ENCODE measurements at regions not wholly inside any gene's neighbourhood (a gene's known extent, or its start where the extent isn't known, plus 50 kb on each side); places are given as distances from the start of the nearest gene placed in this dataset.

GRCh38 chr4:1584498-1584897, 99.6 kb downstream of the FAM53A start:
- TF ChIP-seq, protein P1, sequence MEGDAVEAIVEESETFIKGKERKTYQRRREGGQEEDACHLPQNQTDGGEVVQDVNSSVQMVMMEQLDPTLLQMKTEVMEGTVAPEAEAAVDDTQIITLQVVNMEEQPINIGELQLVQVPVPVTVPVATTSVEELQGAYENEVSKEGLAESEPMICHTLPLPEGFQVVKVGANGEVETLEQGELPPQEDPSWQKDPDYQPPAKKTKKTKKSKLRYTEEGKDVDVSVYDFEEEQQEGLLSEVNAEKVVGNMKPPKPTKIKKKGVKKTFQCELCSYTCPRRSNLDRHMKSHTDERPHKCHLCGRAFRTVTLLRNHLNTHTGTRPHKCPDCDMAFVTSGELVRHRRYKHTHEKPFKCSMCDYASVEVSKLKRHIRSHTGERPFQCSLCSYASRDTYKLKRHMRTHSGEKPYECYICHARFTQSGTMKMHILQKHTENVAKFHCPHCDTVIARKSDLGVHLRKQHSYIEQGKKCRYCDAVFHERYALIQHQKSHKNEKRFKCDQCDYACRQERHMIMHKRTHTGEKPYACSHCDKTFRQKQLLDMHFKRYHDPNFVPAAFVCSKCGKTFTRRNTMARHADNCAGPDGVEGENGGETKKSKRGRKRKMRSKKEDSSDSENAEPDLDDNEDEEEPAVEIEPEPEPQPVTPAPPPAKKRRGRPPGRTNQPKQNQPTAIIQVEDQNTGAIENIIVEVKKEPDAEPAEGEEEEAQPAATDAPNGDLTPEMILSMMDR (IDR thresholded peaks at IDR 0.05) = no peak
- no peak for TF ChIP-seq POLR2A (IDR thresholded peaks at IDR 0.05)
